ENCODE measurements at regions not wholly inside any gene's neighbourhood (a gene's known extent, or its start where the extent isn't known, plus 50 kb on each side); places are given as distances from the start of the nearest gene placed in this dataset.
"Not testable (repeated sequence)": the region's sequence is repeated elsewhere in the genome, so short reads cannot be mapped to it uniquely, and the experiment has no call there.

DNA sequence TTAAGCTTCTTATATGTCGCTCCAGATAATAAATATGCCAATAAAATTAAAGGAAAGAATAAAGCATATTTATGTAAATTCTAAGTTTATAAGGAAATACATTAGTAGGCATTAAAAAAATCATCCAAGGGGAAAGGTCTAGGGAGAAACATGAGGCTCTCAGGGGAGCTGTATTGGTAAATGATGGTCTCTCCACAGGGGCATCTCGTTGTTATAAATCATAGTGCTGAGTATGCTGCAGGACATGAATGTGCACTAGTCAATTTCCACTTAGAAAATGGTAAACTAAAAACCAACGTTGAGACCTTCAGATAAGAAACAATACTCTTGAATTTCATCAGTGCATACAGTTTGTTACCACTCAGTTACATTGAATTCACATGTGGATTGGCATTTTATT is 194.0 kb upstream of the AHR start:
- TF ChIP-seq, protein P1, sequence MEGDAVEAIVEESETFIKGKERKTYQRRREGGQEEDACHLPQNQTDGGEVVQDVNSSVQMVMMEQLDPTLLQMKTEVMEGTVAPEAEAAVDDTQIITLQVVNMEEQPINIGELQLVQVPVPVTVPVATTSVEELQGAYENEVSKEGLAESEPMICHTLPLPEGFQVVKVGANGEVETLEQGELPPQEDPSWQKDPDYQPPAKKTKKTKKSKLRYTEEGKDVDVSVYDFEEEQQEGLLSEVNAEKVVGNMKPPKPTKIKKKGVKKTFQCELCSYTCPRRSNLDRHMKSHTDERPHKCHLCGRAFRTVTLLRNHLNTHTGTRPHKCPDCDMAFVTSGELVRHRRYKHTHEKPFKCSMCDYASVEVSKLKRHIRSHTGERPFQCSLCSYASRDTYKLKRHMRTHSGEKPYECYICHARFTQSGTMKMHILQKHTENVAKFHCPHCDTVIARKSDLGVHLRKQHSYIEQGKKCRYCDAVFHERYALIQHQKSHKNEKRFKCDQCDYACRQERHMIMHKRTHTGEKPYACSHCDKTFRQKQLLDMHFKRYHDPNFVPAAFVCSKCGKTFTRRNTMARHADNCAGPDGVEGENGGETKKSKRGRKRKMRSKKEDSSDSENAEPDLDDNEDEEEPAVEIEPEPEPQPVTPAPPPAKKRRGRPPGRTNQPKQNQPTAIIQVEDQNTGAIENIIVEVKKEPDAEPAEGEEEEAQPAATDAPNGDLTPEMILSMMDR (IDR thresholded peaks at IDR 0.05; ENCODE audit: borderline replicate concordance, control extremely low read depth, extremely low read depth, insufficient read depth, missing control alignments): no peak
- DNase-seq (ENCODE audit: low spot score): no peak
- in situ Hi-C loops (cut with MboI; ENCODE audit: low sequenced_read_pairs, unreplicated experiment): no loop called here

GRCh38 chr7:17105701-17106100 is 192.8 kb upstream of the AHR start:
- TF ChIP-seq, protein P1 (IDR thresholded peaks at IDR 0.05; ENCODE audit: borderline replicate concordance, control extremely low read depth, extremely low read depth, insufficient read depth, missing control alignments): no peak
- DNase-seq (ENCODE audit: low spot score): no peak
- in situ Hi-C loops (cut with MboI; ENCODE audit: low sequenced_read_pairs, unreplicated experiment): no loop called here

DNA sequence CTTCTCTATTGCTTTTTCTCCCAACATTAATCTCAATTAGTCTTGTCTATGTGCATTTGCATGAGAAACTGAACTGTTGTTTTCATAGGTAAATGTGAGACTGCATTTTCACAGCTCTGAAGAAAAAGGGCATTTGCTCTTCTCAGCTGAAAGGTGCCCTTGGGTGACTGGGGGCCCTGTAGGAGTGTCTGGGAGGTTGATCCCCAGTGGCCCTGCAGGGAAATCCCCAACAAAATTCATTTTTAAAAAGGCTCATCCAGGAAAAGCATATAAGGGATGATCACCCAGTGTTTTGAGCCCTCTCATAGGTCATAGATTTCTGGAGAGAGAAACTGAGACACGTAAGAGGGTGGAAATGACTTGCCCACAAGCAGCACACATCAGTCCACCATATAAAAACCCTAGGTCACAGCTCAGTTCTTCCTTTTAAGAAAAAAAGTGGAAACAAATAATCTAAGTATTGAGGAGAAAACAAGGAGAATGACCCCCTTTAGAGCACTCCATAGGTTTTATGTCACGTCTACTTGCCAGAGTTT is 190.3 kb upstream of the AHR start:
- in situ Hi-C loops (cut with MboI; ENCODE audit: low sequenced_read_pairs, unreplicated experiment): no loop called here
- DNase-seq (ENCODE audit: low spot score): no peak
- TF ChIP-seq, protein P1 (IDR thresholded peaks at IDR 0.05; ENCODE audit: borderline replicate concordance, control extremely low read depth, extremely low read depth, insufficient read depth, missing control alignments): no peak

GRCh38 chr7:17109020-17109419 is 189.4 kb upstream of the AHR start:
- TF ChIP-seq, protein P1 (IDR thresholded peaks at IDR 0.05; ENCODE audit: borderline replicate concordance, control extremely low read depth, extremely low read depth, insufficient read depth, missing control alignments): no peak
- no peak for DNase-seq (ENCODE audit: low spot score)
- in situ Hi-C loops (cut with MboI; ENCODE audit: low sequenced_read_pairs, unreplicated experiment): no loop called here

GRCh38 chr7:17113770-17114169 is 184.7 kb upstream of the AHR start:
- in situ Hi-C loops (cut with MboI; ENCODE audit: low sequenced_read_pairs, unreplicated experiment); DNase-seq (ENCODE audit: low spot score): not testable (repeated sequence)

GRCh38 chr7:17118412-17118811 is 180.0 kb upstream of the AHR start:
- TF ChIP-seq, protein P1 (IDR thresholded peaks at IDR 0.05; ENCODE audit: borderline replicate concordance, control extremely low read depth, extremely low read depth, insufficient read depth, missing control alignments): no peak
- no peak for DNase-seq (ENCODE audit: low spot score)
- in situ Hi-C loops (cut with MboI; ENCODE audit: low sequenced_read_pairs, unreplicated experiment): no loop called here

- DNase-seq (ENCODE audit: low spot score): no peak
- in situ Hi-C loops (cut with MboI; ENCODE audit: low sequenced_read_pairs, unreplicated experiment): no loop called here
- TF ChIP-seq, protein P1 (IDR thresholded peaks at IDR 0.05; ENCODE audit: borderline replicate concordance, control extremely low read depth, extremely low read depth, insufficient read depth, missing control alignments): no peak
Observed at GRCh38 chr7:17120756-17121155, 177.7 kb upstream of the AHR start.
